GM12878 (cell line): ENCODE measurements at regions not wholly inside any gene's neighbourhood (a gene's known extent, or its start where the extent isn't known, plus 50 kb on each side); places are given as distances from the start of the nearest gene placed in this dataset.

Source experiments
- ATF7 ChIP-seq: fragments of 450-650 bp; IDR thresholded peaks from 2 replicates; pipeline ENCODE4 v1.6.1; 2016; ENCODE audit warnings: low read depth, mild to moderate bottlenecking
- CHD2 ChIP-seq: IDR thresholded peaks from 2 replicates; pipeline ENCODE4 v1.6.1; 2011; ENCODE audit warnings: low read depth, low read length, improper control_type of control experiment, borderline replicate concordance
- E2F8 ChIP-seq: fragments of 450-650 bp; IDR thresholded peaks from 2 replicates; pipeline ENCODE4 v1.6.1; 2018; ENCODE audit warnings: mild to moderate bottlenecking, low read depth, moderate library complexity; ENCODE audit not compliant: partially characterized antibody
- HCFC1 ChIP-seq: fragments of 150-350 bp; IDR thresholded peaks from 2 replicates; pipeline ENCODE4 v1.6.1; 2014; ENCODE audit warnings: low read length
- NBN ChIP-seq: fragments of 450-650 bp; IDR thresholded peaks from 2 replicates; pipeline ENCODE4 v1.6.1; 2016
- NR2F1 ChIP-seq: fragments of 450-650 bp; conservative IDR thresholded peaks from 2 replicates; pipeline ENCODE4 v1.6.1; 2017; ENCODE audit warnings: mild to moderate bottlenecking
- PAX5 ChIP-seq: IDR thresholded peaks from 2 replicates; pipeline ENCODE4 v1.6.1; 2011; ENCODE audit warnings: low read depth, low read length, borderline replicate concordance
- POU2F2 ChIP-seq: IDR thresholded peaks from 3 replicates; pipeline ENCODE4 v1.6.1; 2011; ENCODE audit warnings: low read depth, mild to moderate bottlenecking, low read length, borderline replicate concordance
- RELB ChIP-seq: fragments of 450-650 bp; IDR thresholded peaks from 2 replicates; pipeline ENCODE4 v1.6.1; 2017; ENCODE audit warnings: low read depth, mild to moderate bottlenecking, moderate library complexity
- TCF12 ChIP-seq: IDR thresholded peaks from 2 replicates; pipeline ENCODE4 v1.6.1; 2011; ENCODE audit warnings: low read depth, mild to moderate bottlenecking, low read length
- ZNF687 ChIP-seq: fragments of 450-650 bp; IDR thresholded peaks from 2 replicates; pipeline ENCODE4 v1.6.1; 2017; ENCODE audit warnings: mild to moderate bottlenecking, moderate library complexity

GRCh38 chr1:81598623-81599022 lies 202.1 kb upstream of the ADGRL2 start (continued):
- TF ChIP-seq RELB (peak; percentile 94), ATF7 (peak; percentile 80), NR2F1 (peak; percentile 61), POU2F2 (peak; percentile 98; the same call in 2 of the 3 replicates), CHD2 (peak; percentile 85), ZNF687 (peak; percentile 56; the same call in 1 of the 2 replicates), NBN (peak; percentile 63), HCFC1 (no peak), PAX5 (peak; percentile 51; the same call in 1 of the 2 replicates), E2F8 (peak; percentile 50), TCF12 (peak; percentile 85)
